GM12878 (cell line): ENCODE measurements at regions not wholly inside any gene's neighbourhood (a gene's known extent, or its start where the extent isn't known, plus 50 kb on each side); places are given as distances from the start of the nearest gene placed in this dataset.

Experiments
- ATAC-seq: fragments of 200-7000 bp; cut with Tn5 transposase; 3 replicates; pipeline ENCODE4 v1.9.1; 2020; ENCODE audit warnings: mild to moderate bottlenecking, moderate library complexity
- BruUV-seq: library from RNA; stranded (reverse); fragments of 400-500 nt; replicated peaks from 2 replicates; lab custom pipeline; 2021; lab: Mats Ljungman, UMichigan
- CTCF ChIA-PET: fragments of 300-600 bp; sonication (Branson Sonifier 250); formaldehyde crosslinking; extraction: SDS; loops from one replicate; lab custom pipeline; 2021; ENCODE audit warnings: inconsistent platforms; lab: Yijun Ruan, JAX
- POLR2A ChIA-PET: fragments of 350-600 bp; formaldehyde crosslinking; extraction: SDS; loops from one replicate; lab custom pipeline; 2021; ENCODE audit warnings: inconsistent platforms; lab: Charles Lee
- RAD21 ChIA-PET: fragments of 300-600 bp; sonication (Branson Sonifier 250); formaldehyde crosslinking; loops from one replicate; lab custom pipeline; 2023; ENCODE audit warnings: antibody characterized with exemption; ENCODE audit not compliant: unreplicated experiment; lab: Charles Lee
- SMC1A ChIA-PET: fragments of 300-600 bp; sonication (Branson Sonifier 250); formaldehyde crosslinking; loops from one replicate; lab custom pipeline; 2023; ENCODE audit not compliant: unreplicated experiment, uncharacterized antibody; lab: Charles Lee
- DNase-seq: peaks from one replicate; pipeline ENCODE4 v3.0.0-alpha.2; 2011; ENCODE audit warnings: low read depth, low spot score
- FAIRE-seq: peaks from 3 replicates; lab custom pipeline; 2011; peaks lifted over from hg19 to GRCh38; lab: Jason Lieb, UNC
- H2AFZ ChIP-seq: 2 replicates; pipeline ENCODE4 v1.6.0; 2011; ENCODE audit warnings: low read depth, low read length, control low read depth; ENCODE audit not compliant: control insufficient read depth
- H3K27ac ChIP-seq: 2 replicates; pipeline ENCODE4 v1.5.1; 2011; ENCODE audit warnings: control low read depth; ENCODE audit not compliant: control insufficient read depth, insufficient read depth
- H3K27me3 ChIP-seq, 2 experiments: replicated peaks in 1 of 2; 2 replicates each; pipeline versions ENCODE4 v1.6.0 to v1.6.1; 2011; ENCODE audit warnings: low read length in 1 of 2; ENCODE audit not compliant: control insufficient read depth in 2 of 2, insufficient read depth in 2 of 2
- H3K36me3 ChIP-seq, 2 experiments: 2 replicates each; pipeline ENCODE4 v1.5.1; 2011; ENCODE audit warnings: low read length in 1 of 2; ENCODE audit not compliant: control insufficient read depth in 2 of 2, insufficient read depth in 2 of 2
- H3K4me1 ChIP-seq: 2 replicates; pipeline ENCODE4 v1.6.1; 2011; ENCODE audit warnings: mild to moderate bottlenecking, low read length, moderate library complexity, mixed read lengths; ENCODE audit not compliant: control insufficient read depth, insufficient read depth
- H3K4me2 ChIP-seq: 2 replicates; pipeline ENCODE4 v1.6.0; 2011; ENCODE audit warnings: control low read depth; ENCODE audit not compliant: control insufficient read depth, insufficient read depth
- H3K4me3 ChIP-seq: fragments of 200-600 bp; sonication (generic); 2 replicates; pipeline ENCODE4 v1.5.1; 2016
- H3K79me2 ChIP-seq: 2 replicates; pipeline ENCODE4 v1.6.0; 2011; ENCODE audit warnings: low read length; ENCODE audit not compliant: control insufficient read depth, insufficient read depth
- H3K9ac ChIP-seq: 2 replicates; pipeline ENCODE4 v1.8.0; 2011; ENCODE audit warnings: low read length, control low read depth, mixed read lengths; ENCODE audit not compliant: control insufficient read depth, insufficient read depth
- H3K9me3 ChIP-seq: replicated peaks from 3 replicates; pipeline ENCODE4 v1.5.1; 2011; ENCODE audit warnings: mild to moderate bottlenecking, low read length; ENCODE audit not compliant: control insufficient read depth, insufficient read depth
- H4K20me1 ChIP-seq: 2 replicates; pipeline ENCODE4 v1.6.0; 2011; ENCODE audit not compliant: control insufficient read depth, insufficient read depth
- CEBPZ ChIP-seq: fragments of 150-350 bp; IDR thresholded peaks from 2 replicates; pipeline ENCODE4 v1.6.1; 2016; ENCODE audit warnings: low read depth, low read length
- CHD1 ChIP-seq: IDR thresholded peaks from 2 replicates; pipeline ENCODE4 v1.6.1; 2012; ENCODE audit warnings: low read depth, low read length, improper control_type of control experiment
- EGR1 ChIP-seq, 2 experiments: IDR thresholded peaks; 1 replicate in 1 of 2; 2 replicates in 1 of 2; pipeline ENCODE4 v1.6.1; 2011 to 2012; ENCODE audit warnings: low read depth in 2 of 2, low read length in 2 of 2, borderline replicate concordance in 1 of 2, mild to moderate bottlenecking in 1 of 2, moderate library complexity in 1 of 2
- IKZF1 ChIP-seq: fragments of 450-650 bp; conservative IDR thresholded peaks from 2 replicates; pipeline ENCODE4 v1.6.1; 2017; ENCODE audit warnings: antibody characterized with exemption, mild to moderate bottlenecking
- PKNOX1 ChIP-seq: fragments of 450-650 bp; IDR thresholded peaks from 2 replicates; pipeline ENCODE4 v1.6.1; 2016; ENCODE audit warnings: mild to moderate bottlenecking
- RELB ChIP-seq: fragments of 450-650 bp; IDR thresholded peaks from 2 replicates; pipeline ENCODE4 v1.6.1; 2017; ENCODE audit warnings: low read depth, mild to moderate bottlenecking, moderate library complexity
- USF2 ChIP-seq: IDR thresholded peaks from 2 replicates; pipeline ENCODE4 v1.6.1; 2011; ENCODE audit warnings: low read depth, low read length, improper control_type of control experiment, borderline replicate concordance
- WRNIP1 ChIP-seq: IDR thresholded peaks from 2 replicates; pipeline ENCODE4 v1.6.1; 2011; ENCODE audit warnings: low read depth, low read length, improper control_type of control experiment, borderline replicate concordance
- ZSCAN29 ChIP-seq: fragments of 450-650 bp; IDR thresholded peaks from 2 replicates; pipeline ENCODE4 v1.6.1; 2017; ENCODE audit warnings: mild to moderate bottlenecking, moderate library complexity
- in situ Hi-C: fragments of 300-500 bp; cut with MboI; formaldehyde crosslinking; loops from 9 replicates; pipeline ENCODE4 v1.14.3; 2018; ENCODE audit warnings: mixed read lengths
- intact Hi-C: fragments of 100-400 bp; cut with micrococcal nuclease; formaldehyde crosslinking; loops from one replicate; pipeline ENCODE4 v1.14.2; 2022; ENCODE audit not compliant: unreplicated experiment

GRCh38 chr4:14792702-14793227, 209.5 kb upstream of the CPEB2 start:
- no peak overlapping the region for H3K9ac ChIP-seq
- H3K27ac ChIP-seq, result no peak overlapping the region
- CTCF ChIA-PET, result no interaction called here
- no peaks in the 10 kb centered on the region for H4K20me1 ChIP-seq
- no peak overlapping the region for H3K4me3 ChIP-seq
- H2AFZ ChIP-seq, result no peak overlapping the region
- no TSS peak for BruUV-seq
- no peaks in the 10 kb centered on the region for H3K27me3 ChIP-seq
- no peaks in the 10 kb centered on the region for H3K4me1 ChIP-seq
- DNase-seq (no peak), FAIRE-seq (no peak), ATAC-seq (no peak)
- RAD21 ChIA-PET, result no interaction called here
- SMC1A ChIA-PET, result interaction anchor here (1.3 kb wide), 1 partner anchor 10 kb away, joined by 4 read pairs; no protein-coding TSS in a partner anchor
- no peak overlapping the region for H3K4me2 ChIP-seq
- H3K36me3 ChIP-seq, result no peaks in the 10 kb centered on the region
- in situ Hi-C loops, result no loop called here
- intact Hi-C loops, result no loop called here
- H3K79me2 ChIP-seq, result no peaks in the 10 kb centered on the region
- POLR2A ChIA-PET, result no interaction called here
- H3K9me3 ChIP-seq, result peaks cover 3% of the 10 kb centered on the region; the same call in 1 of the 3 replicates
- no peak for TF ChIP-seq RELB
- no peak for TF ChIP-seq CHD1
- TF ChIP-seq ZSCAN29, result no peak
- no peak for TF ChIP-seq EGR1 (IDR thresholded peaks at IDR 0.05; ENCODE audit: borderline replicate concordance in 1 of 2, low read depth in 2 of 2, low read length in 2 of 2)
- TF ChIP-seq IKZF1, result no peak
- no peak for TF ChIP-seq WRNIP1
- no peak for TF ChIP-seq PKNOX1
- no peak for TF ChIP-seq USF2
- no peak for TF ChIP-seq CEBPZ
